Ovary (tissue), 7 donors: ENCODE measurements at regions not wholly inside any gene's neighbourhood (a gene's known extent, or its start where the extent isn't known, plus 50 kb on each side); places are given as distances from the start of the nearest gene placed in this dataset.

Experiments
- DNase-seq, 5 donors: peaks; one replicate each; pipeline ENCODE4 v3.0.0-alpha.2; 2019 to 2020
- H3K27ac ChIP-seq, 2 donors: fragments of 200-600 bp; one replicate each; pipeline versions ENCODE4 v1.5.1 to v1.8.0; 2019 to 2022
- H3K27me3 ChIP-seq: fragments of 200-600 bp; one replicate; pipeline ENCODE4 v1.8.0; 2022
- H3K36me3 ChIP-seq: fragments of 200-600 bp; sonication (generic); one replicate; pipeline ENCODE4 v1.5.1; 2019
- H3K4me1 ChIP-seq: one replicate; pipeline ENCODE4 v1.8.1; 2013; ENCODE audit warnings: mild to moderate bottlenecking, moderate library complexity; ENCODE audit not compliant: insufficient read depth
- H3K4me3 ChIP-seq: fragments of 200-600 bp; sonication (generic); one replicate; pipeline ENCODE4 v1.5.1; 2017
- H3K9me3 ChIP-seq, 2 donors: fragments of 200-600 bp in 1 of 2; sonication (generic) in 1 of 2; one replicate each; pipeline versions ENCODE4 v1.5.1 to v1.8.1; 2013 to 2019; ENCODE audit warnings: mild to moderate bottlenecking in 1 of 2, moderate library complexity in 1 of 2
- EP300 ChIP-seq: sonication (generic); formaldehyde crosslinking; IDR thresholded peaks from one replicate; pipeline ENCODE4 v1.6.1; 2017; ENCODE audit warnings: antibody characterized with exemption
- POLR2A ChIP-seq: fragments of 450-650 bp; IDR thresholded peaks from one replicate; pipeline ENCODE4 v1.6.1; 2017; ENCODE audit warnings: antibody characterized with exemption, mild to moderate bottlenecking, moderate library complexity
- WGBS, 3 donors: extraction: QIAGEN DNeasy Blood & Tissue Kit in 1 of 3; methylation state at CpG; one replicate each; pipeline versions ENCODE4 v1.1.5 to v1.1.7; 2013 to 2017; 5-methylcytosine and 5-hydroxymethylcytosine counted together
- intact Hi-C, 4 donors: fragments of 100-400 bp; cut with DNase I; formaldehyde crosslinking; loops; one replicate each; pipeline versions ENCODE4 v1.11.0 to v1.15.1; 2022 to 2023
- TF ChIP-seq, protein P1 (sequence below), 3 donors: fragments of 450-650 bp in 2 of 3; fragments of 200-600 bp in 1 of 3; IDR thresholded peaks; one replicate each; pipeline versions ENCODE4 v1.5.1 to v1.8.0; 2016 to 2022; ENCODE audit warnings: antibody characterized with exemption in 3 of 3, mild to moderate bottlenecking in 1 of 3
- donor health status: DM: no; HTN: no; CAD: no; lungs with moderate emphysema.
- donor health status: DM: no; HTN: no; CAD: no.
- donor health status: Bipolar disorder and iron deficiency.
- donor health status: DM: no; HTN: no; CAD: no.
- donor health status: DM: yes; HTN: yes; CAD: no.

GRCh38 chr4:123790681-123791080 is 394.1 kb downstream of the SPRY1 start:
- no peak for DNase-seq
- intact Hi-C loops = no loop called here
- TF ChIP-seq EP300 = no peak
- TF ChIP-seq, protein P1, sequence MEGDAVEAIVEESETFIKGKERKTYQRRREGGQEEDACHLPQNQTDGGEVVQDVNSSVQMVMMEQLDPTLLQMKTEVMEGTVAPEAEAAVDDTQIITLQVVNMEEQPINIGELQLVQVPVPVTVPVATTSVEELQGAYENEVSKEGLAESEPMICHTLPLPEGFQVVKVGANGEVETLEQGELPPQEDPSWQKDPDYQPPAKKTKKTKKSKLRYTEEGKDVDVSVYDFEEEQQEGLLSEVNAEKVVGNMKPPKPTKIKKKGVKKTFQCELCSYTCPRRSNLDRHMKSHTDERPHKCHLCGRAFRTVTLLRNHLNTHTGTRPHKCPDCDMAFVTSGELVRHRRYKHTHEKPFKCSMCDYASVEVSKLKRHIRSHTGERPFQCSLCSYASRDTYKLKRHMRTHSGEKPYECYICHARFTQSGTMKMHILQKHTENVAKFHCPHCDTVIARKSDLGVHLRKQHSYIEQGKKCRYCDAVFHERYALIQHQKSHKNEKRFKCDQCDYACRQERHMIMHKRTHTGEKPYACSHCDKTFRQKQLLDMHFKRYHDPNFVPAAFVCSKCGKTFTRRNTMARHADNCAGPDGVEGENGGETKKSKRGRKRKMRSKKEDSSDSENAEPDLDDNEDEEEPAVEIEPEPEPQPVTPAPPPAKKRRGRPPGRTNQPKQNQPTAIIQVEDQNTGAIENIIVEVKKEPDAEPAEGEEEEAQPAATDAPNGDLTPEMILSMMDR (IDR thresholded peaks at IDR 0.05) = no peak
- TF ChIP-seq POLR2A = no peak
- H3K4me1 ChIP-seq = peaks cover 8% of the 10 kb centered on the region
- H3K36me3 ChIP-seq = no peaks in the 10 kb centered on the region
- H3K9me3 ChIP-seq = no peaks in the 10 kb centered on the region
- no peak overlapping the region for H3K4me3 ChIP-seq
- no peak overlapping the region for H3K27ac ChIP-seq
- H3K27me3 ChIP-seq = no peaks in the 10 kb centered on the region
- 73 to 77% (median 75%) methylated on average over 1 of the region's 1 CpG for WGBS, 3 donors

DNA sequence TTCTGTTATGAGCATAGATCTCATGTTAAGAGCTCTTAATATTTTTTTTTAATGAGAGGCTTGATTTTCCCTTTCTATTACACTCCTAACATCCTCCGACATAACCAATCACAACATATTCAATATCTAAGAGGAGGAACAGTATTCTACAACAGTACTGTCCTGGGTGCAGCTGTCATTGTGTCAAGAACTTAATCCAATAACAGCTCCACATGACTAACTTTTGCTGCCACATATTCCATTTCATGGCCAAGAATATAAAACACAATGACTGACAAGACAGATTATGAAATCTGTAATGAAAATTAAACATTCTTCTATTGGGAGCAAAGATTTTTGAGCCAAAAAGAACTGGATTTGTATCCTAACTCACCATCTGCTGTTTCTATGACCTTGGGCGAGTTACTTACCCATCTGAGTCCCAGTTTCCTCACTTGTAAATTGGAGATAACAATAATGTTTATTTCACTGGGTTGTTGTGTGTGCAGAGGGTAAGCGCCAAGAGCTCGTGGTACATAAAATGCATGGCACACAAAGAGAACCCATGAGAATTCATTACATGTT is 405.6 kb downstream of the SPRY1 start:
- DNase-seq = no peak
- TF ChIP-seq, protein P1 (IDR thresholded peaks at IDR 0.05) = no peak
- TF ChIP-seq EP300 = no peak
- TF ChIP-seq POLR2A = no peak
- no peaks in the 10 kb centered on the region for H3K9me3 ChIP-seq
- H3K36me3 ChIP-seq = no peaks in the 10 kb centered on the region
- intact Hi-C loops = no loop called here
- no peak overlapping the region for H3K4me3 ChIP-seq
- no peaks in the 10 kb centered on the region for H3K4me1 ChIP-seq
- no peaks in the 10 kb centered on the region for H3K27me3 ChIP-seq
- 87 to 90% (median 88%) methylated on average over 4 of the region's 4 CpGs for WGBS, 3 donors
- H3K27ac ChIP-seq = no peak overlapping the region

- intact Hi-C loops = no loop called here
- no peak overlapping the region for H3K27ac ChIP-seq
- 47 to 55% (median 54%) methylated on average over 2 of the region's 2 CpGs for WGBS, 3 donors
- no peaks in the 10 kb centered on the region for H3K36me3 ChIP-seq
- no peak overlapping the region for H3K4me3 ChIP-seq
- H3K9me3 ChIP-seq = no peaks in the 10 kb centered on the region
- no peaks in the 10 kb centered on the region for H3K27me3 ChIP-seq
- DNase-seq = no peak
- H3K4me1 ChIP-seq = no peaks in the 10 kb centered on the region
- no peak for TF ChIP-seq POLR2A
Measured at GRCh38 chr4:123802933-123803332, 406.3 kb downstream of the SPRY1 start.

GRCh38 chr4:123804196-123804721 is 407.7 kb downstream of the SPRY1 start:
- TF ChIP-seq, protein P1 (IDR thresholded peaks at IDR 0.05) = no peak
- no peak for TF ChIP-seq POLR2A
- TF ChIP-seq EP300 = no peak
- Histone ChIP-seq H3K9me3 (no peaks in the 10 kb centered on the region), H3K36me3 (no peaks in the 10 kb centered on the region), H3K27ac (no peak overlapping the region), H3K4me1 (no peaks in the 10 kb centered on the region), H3K27me3 (no peaks in the 10 kb centered on the region), H3K4me3 (no peak overlapping the region)
- intact Hi-C loops = no loop called here
- DNase-seq = no peak
- WGBS, 3 donors = 88 to 92% (median 91%) methylated on average over 3 of the region's 3 CpGs

- H3K36me3 ChIP-seq = no peaks in the 10 kb centered on the region
- no peak for DNase-seq
- H3K9me3 ChIP-seq = no peaks in the 10 kb centered on the region
- WGBS, 3 donors = 43 to 57% (median 53%) methylated on average over 1 of the region's 1 CpG
- TF ChIP-seq POLR2A (no peak), EP300 (no peak)
- TF ChIP-seq, protein P1 (IDR thresholded peaks at IDR 0.05) = no peak
- no peak overlapping the region for H3K27ac ChIP-seq
- no peaks in the 10 kb centered on the region for H3K27me3 ChIP-seq
- intact Hi-C loops = no loop called here
- H3K4me1 ChIP-seq = no peaks in the 10 kb centered on the region
- H3K4me3 ChIP-seq = no peak overlapping the region
Measured at GRCh38 chr4:123806056-123806455, 409.5 kb downstream of the SPRY1 start.
